WTC11 (cell line): ENCODE measurements at regions not wholly inside any gene's neighbourhood (a gene's known extent, or its start where the extent isn't known, plus 50 kb on each side); places are given as distances from the start of the nearest gene placed in this dataset.

Experiments
- ATAC-seq: fragments of 200-7000 bp; cut with Tn5 transposase; 2 replicates; pipeline ENCODE4 v1.10.0; 2021; ENCODE audit warnings: mild to moderate bottlenecking, moderate library complexity
- CTCF ChIA-PET: fragments of 300-600 bp; sonication (Branson Sonifier 250); formaldehyde crosslinking; loops from one replicate; lab custom pipeline; 2021; ENCODE audit warnings: antibody characterized with exemption; lab: Charles Lee
- POLR2A ChIA-PET: fragments of 350-600 bp; sonication (Branson Sonifier 250); formaldehyde crosslinking; loops from one replicate; lab custom pipeline; 2021; ENCODE audit warnings: antibody characterized with exemption; lab: Charles Lee
- DNase-seq: peaks from one replicate; pipeline ENCODE4 v3.0.0; 2021; ENCODE audit warnings: low spot score
- H3K27ac Mint-ChIP-seq: 2 replicates; pipeline ENCODE4 v1.8.0; 2021; ENCODE audit warnings: mixed read lengths
- H3K27me3 Mint-ChIP-seq: 2 replicates; pipeline ENCODE4 v1.8.0; 2021; ENCODE audit warnings: low read depth, mild to moderate bottlenecking, moderate library complexity, mixed read lengths
- H3K36me3 Mint-ChIP-seq: 2 replicates; pipeline ENCODE4 v1.8.0; 2021; ENCODE audit warnings: mixed read lengths
- H3K4me1 Mint-ChIP-seq: 2 replicates; pipeline ENCODE4 v1.8.0; 2022; ENCODE audit warnings: mixed read lengths
- H3K4me3 Mint-ChIP-seq: 2 replicates; pipeline ENCODE4 v1.8.0; 2021; ENCODE audit warnings: mild to moderate bottlenecking, moderate library complexity, mixed read lengths
- H3K9me3 Mint-ChIP-seq: 2 replicates; pipeline ENCODE4 v1.8.0; 2021; ENCODE audit warnings: mixed read lengths
- ATF1 ChIP-seq: sonication (generic); formaldehyde crosslinking; IDR thresholded peaks from 2 replicates; pipeline ENCODE4 v1.8.1; 2023; ENCODE audit warnings: mild to moderate bottlenecking, moderate library complexity, missing genetic modification reagents
- FOXP1 ChIP-seq: sonication (generic); formaldehyde crosslinking; IDR thresholded peaks from 2 replicates; pipeline ENCODE4 v1.8.0; 2022; ENCODE audit warnings: missing genetic modification reagents, mild to moderate bottlenecking, moderate library complexity, borderline replicate concordance
- HMGA2 ChIP-seq: fragments of 250-450 bp; sonication (Bioruptor Pico); IDR thresholded peaks from 2 replicates; pipeline ENCODE4 v1.4.0; 2021; ENCODE audit warnings: mild to moderate bottlenecking, moderate library complexity
- KAT7 ChIP-seq: sonication (generic); formaldehyde crosslinking; IDR thresholded peaks from 2 replicates; pipeline ENCODE4 v1.8.1; 2023; ENCODE audit warnings: missing genetic modification reagents, mild to moderate bottlenecking, borderline replicate concordance
- NR1H2 ChIP-seq: sonication (generic); formaldehyde crosslinking; IDR thresholded peaks from 2 replicates; pipeline ENCODE4 v1.9.0; 2021; ENCODE audit warnings: mild to moderate bottlenecking, moderate library complexity, missing genetic modification reagents
- NR2C2 ChIP-seq: sonication (generic); formaldehyde crosslinking; IDR thresholded peaks from 2 replicates; pipeline ENCODE4 v1.8.0; 2022; ENCODE audit warnings: mild to moderate bottlenecking, missing genetic modification reagents
- PRRX2 ChIP-seq: fragments of 250-450 bp; sonication (Bioruptor Pico); IDR thresholded peaks from 2 replicates; pipeline ENCODE4 v1.8.0; 2021; ENCODE audit warnings: mild to moderate bottlenecking
- RORB ChIP-seq: fragments of 250-450 bp; sonication (Bioruptor Pico); IDR thresholded peaks from 2 replicates; pipeline ENCODE4 v1.9.0; 2021; ENCODE audit warnings: mild to moderate bottlenecking
- SMAD4 ChIP-seq: sonication (generic); formaldehyde crosslinking; IDR thresholded peaks from 2 replicates; pipeline ENCODE4 v1.8.0; 2022; ENCODE audit warnings: mild to moderate bottlenecking, missing genetic modification reagents
- TP53 ChIP-seq: sonication (generic); formaldehyde crosslinking; IDR thresholded peaks from 2 replicates; pipeline ENCODE4 v1.8.1; 2023; ENCODE audit warnings: mild to moderate bottlenecking, missing genetic modification reagents
- ZNF219 ChIP-seq: sonication (generic); formaldehyde crosslinking; IDR thresholded peaks from 2 replicates; pipeline ENCODE4 v1.8.0; 2023; ENCODE audit warnings: missing genetic modification reagents, mild to moderate bottlenecking, borderline replicate concordance
- ZNF232 ChIP-seq: sonication (generic); formaldehyde crosslinking; IDR thresholded peaks from 2 replicates; pipeline ENCODE4 v1.8.0; 2022; ENCODE audit warnings: mild to moderate bottlenecking, missing genetic modification reagents
- ZNF396 ChIP-seq: fragments of 250-450 bp; sonication (Bioruptor Pico); IDR thresholded peaks from 2 replicates; pipeline ENCODE4 v1.8.0; 2021; ENCODE audit warnings: mild to moderate bottlenecking, moderate library complexity, borderline replicate concordance
- ZNF423 ChIP-seq: fragments of 250-450 bp; sonication (Bioruptor Pico); IDR thresholded peaks from 2 replicates; pipeline ENCODE4 v2.1.2; 2022; ENCODE audit warnings: mild to moderate bottlenecking, moderate library complexity
- TF ChIP-seq, protein P1 (sequence below): sonication (generic); formaldehyde crosslinking; IDR thresholded peaks from 2 replicates; pipeline ENCODE4 v1.8.1; 2022; ENCODE audit warnings: missing genetic modification reagents, borderline replicate concordance
- TF ChIP-seq, protein P2 (sequence below): sonication (generic); formaldehyde crosslinking; conservative IDR thresholded peaks from 2 replicates; pipeline ENCODE4 v1.8.1; 2022; ENCODE audit warnings: mild to moderate bottlenecking, missing genetic modification reagents
- TF ChIP-seq, protein P3 (sequence below): sonication (generic); formaldehyde crosslinking; IDR thresholded peaks from 2 replicates; pipeline ENCODE4 v1.8.1; 2022; ENCODE audit warnings: low read depth, mild to moderate bottlenecking, moderate library complexity, missing genetic modification reagents, borderline replicate concordance
- TF ChIP-seq, protein P4 (sequence below): sonication (generic); formaldehyde crosslinking; IDR thresholded peaks from 2 replicates; pipeline ENCODE4 v1.8.0; 2023; ENCODE audit warnings: mild to moderate bottlenecking, missing genetic modification reagents
- TF ChIP-seq, protein P5 (sequence below): sonication (generic); formaldehyde crosslinking; conservative IDR thresholded peaks from 2 replicates; pipeline ENCODE4 v1.8.1; 2023; ENCODE audit warnings: mild to moderate bottlenecking, low read depth, missing genetic modification reagents, moderate library complexity
- TF ChIP-seq, protein P6 (sequence below): sonication (generic); formaldehyde crosslinking; IDR thresholded peaks from 2 replicates; pipeline ENCODE4 v1.8.1; 2023; ENCODE audit warnings: mild to moderate bottlenecking, missing genetic modification reagents
- TF ChIP-seq, protein P7 (sequence below): sonication (generic); formaldehyde crosslinking; IDR thresholded peaks from 2 replicates; pipeline ENCODE4 v1.8.1; 2023; ENCODE audit warnings: mild to moderate bottlenecking, missing genetic modification reagents, moderate library complexity
- TF ChIP-seq, protein P8 (sequence below): fragments of 250-450 bp; sonication (Bioruptor Pico); IDR thresholded peaks from 2 replicates; pipeline ENCODE4 v1.9.0; 2021; ENCODE audit warnings: mild to moderate bottlenecking

DNA sequence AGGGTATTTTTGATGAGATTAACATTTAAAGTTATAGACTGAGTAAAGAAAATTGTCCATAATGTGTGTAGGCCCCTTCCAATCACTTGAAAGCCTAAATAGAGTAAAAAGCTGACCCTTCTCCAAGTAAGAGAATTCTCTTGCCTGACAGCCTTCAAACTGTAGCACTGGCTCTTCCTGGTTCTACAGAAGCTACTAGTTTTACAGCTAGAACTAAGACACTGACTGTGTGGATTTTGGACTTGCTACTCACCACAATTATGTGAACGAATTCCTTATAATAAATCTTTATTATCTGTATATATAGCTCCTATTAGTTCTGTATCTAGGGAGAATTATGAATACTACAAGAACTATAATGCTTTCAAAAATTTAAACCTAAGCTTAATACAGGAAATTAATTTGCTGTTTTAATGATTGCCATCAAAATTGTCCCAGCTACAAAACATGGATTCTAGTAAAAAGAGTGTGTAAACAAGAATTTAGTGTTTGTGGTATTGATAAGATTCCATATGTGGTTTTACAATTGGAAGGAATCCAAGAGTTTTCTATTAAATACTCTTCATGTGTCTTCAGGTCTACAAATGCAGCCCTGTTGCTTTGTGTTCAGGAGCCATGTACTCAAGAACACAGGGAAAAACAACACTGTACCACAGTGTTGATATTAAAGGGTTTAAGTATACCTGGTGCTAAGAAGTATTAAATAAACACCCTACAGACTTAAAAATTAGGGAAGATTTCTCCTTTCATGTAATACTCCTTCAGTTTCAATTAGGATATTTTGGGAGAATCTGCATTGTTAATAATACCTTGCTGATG is 366.5 kb downstream of the CXXC4 start (continued):
- TF ChIP-seq PRRX2 (CRISPR knock-in tag) (no peak), ZNF232 (CRISPR knock-in tag) (no peak)
- TF ChIP-seq, all 79 proteins: peak for 0

DNA sequence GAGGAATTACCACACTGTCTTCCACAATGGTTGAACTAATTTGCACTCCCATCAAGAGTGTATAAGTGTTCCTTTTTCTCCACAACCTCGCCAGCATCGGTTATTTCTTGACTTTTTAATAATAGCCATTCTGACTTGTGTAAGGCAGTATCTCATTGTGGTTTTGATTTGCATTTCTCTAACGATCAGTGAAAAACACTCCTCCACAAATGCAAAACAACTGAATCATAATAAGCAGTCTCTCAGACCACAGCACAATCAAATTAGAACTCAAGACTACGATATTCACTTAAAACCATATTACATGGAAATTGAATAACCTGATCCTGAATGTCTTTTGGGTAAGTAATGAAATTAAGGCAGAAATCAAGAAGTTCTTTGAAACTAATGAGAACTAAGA is 371.7 kb downstream of the CXXC4 start:
- no peaks in the 10 kb centered on the region for H3K36me3 Mint-ChIP-seq
- H3K4me1 Mint-ChIP-seq, result no peaks in the 10 kb centered on the region
- DNase-seq (no peak), ATAC-seq (no peak)
- no peak overlapping the region for H3K27ac Mint-ChIP-seq
- H3K4me3 Mint-ChIP-seq, result no peak overlapping the region
- H3K9me3 Mint-ChIP-seq, result no peaks in the 10 kb centered on the region
- ChIA-PET CTCF (no interaction called here), POLR2A (no interaction called here)
- no peaks in the 10 kb centered on the region for H3K27me3 Mint-ChIP-seq
- TF ChIP-seq ZNF396 (CRISPR knock-in tag) (no peak), KAT7 (CRISPR knock-in tag) (no peak), TP53 (CRISPR knock-in tag) (no peak)
- TF ChIP-seq, protein P1, sequence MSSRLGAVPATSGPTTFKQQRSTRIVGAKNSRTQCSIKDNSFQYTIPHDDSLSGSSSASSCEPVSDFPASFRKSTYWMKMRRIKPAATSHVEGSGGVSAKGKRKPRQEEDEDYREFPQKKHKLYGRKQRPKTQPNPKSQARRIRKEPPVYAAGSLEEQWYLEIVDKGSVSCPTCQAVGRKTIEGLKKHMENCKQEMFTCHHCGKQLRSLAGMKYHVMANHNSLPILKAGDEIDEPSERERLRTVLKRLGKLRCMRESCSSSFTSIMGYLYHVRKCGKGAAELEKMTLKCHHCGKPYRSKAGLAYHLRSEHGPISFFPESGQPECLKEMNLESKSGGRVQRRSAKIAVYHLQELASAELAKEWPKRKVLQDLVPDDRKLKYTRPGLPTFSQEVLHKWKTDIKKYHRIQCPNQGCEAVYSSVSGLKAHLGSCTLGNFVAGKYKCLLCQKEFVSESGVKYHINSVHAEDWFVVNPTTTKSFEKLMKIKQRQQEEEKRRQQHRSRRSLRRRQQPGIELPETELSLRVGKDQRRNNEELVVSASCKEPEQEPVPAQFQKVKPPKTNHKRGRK (CRISPR knock-in tag), result no peak
- TF ChIP-seq, protein P2, sequence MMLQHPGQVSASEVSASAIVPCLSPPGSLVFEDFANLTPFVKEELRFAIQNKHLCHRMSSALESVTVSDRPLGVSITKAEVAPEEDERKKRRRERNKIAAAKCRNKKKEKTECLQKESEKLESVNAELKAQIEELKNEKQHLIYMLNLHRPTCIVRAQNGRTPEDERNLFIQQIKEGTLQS (CRISPR knock-in tag), result no peak
- TF ChIP-seq, protein P3, sequence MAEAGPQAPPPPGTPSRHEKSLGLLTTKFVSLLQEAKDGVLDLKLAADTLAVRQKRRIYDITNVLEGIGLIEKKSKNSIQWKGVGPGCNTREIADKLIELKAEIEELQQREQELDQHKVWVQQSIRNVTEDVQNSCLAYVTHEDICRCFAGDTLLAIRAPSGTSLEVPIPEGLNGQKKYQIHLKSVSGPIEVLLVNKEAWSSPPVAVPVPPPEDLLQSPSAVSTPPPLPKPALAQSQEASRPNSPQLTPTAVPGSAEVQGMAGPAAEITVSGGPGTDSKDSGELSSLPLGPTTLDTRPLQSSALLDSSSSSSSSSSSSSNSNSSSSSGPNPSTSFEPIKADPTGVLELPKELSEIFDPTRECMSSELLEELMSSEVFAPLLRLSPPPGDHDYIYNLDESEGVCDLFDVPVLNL (CRISPR knock-in tag), result no peak
- TF ChIP-seq, protein P4, sequence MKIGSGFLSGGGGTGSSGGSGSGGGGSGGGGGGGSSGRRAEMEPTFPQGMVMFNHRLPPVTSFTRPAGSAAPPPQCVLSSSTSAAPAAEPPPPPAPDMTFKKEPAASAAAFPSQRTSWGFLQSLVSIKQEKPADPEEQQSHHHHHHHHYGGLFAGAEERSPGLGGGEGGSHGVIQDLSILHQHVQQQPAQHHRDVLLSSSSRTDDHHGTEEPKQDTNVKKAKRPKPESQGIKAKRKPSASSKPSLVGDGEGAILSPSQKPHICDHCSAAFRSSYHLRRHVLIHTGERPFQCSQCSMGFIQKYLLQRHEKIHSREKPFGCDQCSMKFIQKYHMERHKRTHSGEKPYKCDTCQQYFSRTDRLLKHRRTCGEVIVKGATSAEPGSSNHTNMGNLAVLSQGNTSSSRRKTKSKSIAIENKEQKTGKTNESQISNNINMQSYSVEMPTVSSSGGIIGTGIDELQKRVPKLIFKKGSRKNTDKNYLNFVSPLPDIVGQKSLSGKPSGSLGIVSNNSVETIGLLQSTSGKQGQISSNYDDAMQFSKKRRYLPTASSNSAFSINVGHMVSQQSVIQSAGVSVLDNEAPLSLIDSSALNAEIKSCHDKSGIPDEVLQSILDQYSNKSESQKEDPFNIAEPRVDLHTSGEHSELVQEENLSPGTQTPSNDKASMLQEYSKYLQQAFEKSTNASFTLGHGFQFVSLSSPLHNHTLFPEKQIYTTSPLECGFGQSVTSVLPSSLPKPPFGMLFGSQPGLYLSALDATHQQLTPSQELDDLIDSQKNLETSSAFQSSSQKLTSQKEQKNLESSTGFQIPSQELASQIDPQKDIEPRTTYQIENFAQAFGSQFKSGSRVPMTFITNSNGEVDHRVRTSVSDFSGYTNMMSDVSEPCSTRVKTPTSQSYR (CRISPR knock-in tag), result no peak

DNA sequence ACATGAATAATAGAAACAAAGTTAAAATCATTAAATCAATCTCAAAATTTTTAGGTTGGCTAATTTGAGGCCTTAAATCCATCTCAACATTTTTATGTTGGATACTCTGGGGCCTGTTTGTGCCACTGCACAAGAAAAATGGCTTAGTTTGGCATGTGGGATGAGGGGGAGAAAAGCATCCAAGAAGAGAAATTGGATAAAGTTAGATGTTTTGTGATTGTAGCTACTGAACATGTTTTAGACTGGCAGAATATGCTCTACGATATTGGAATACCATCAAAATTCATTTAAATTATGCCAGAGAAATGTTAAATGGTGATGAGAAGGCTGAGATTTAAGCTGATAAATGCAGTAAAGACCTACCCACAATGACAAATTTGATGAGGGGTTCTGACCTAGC is 376.9 kb downstream of the CXXC4 start:
- TF ChIP-seq SMAD4 (no peak), HMGA2 (CRISPR knock-in tag) (no peak), RORB (CRISPR knock-in tag) (no peak), ZNF423 (CRISPR knock-in tag) (no peak), ATF1 (CRISPR knock-in tag) (no peak), ZNF219 (CRISPR knock-in tag) (no peak), NR1H2 (CRISPR knock-in tag) (no peak), FOXP1 (CRISPR knock-in tag) (no peak), NR2C2 (CRISPR knock-in tag) (no peak)
- TF ChIP-seq, protein P5, sequence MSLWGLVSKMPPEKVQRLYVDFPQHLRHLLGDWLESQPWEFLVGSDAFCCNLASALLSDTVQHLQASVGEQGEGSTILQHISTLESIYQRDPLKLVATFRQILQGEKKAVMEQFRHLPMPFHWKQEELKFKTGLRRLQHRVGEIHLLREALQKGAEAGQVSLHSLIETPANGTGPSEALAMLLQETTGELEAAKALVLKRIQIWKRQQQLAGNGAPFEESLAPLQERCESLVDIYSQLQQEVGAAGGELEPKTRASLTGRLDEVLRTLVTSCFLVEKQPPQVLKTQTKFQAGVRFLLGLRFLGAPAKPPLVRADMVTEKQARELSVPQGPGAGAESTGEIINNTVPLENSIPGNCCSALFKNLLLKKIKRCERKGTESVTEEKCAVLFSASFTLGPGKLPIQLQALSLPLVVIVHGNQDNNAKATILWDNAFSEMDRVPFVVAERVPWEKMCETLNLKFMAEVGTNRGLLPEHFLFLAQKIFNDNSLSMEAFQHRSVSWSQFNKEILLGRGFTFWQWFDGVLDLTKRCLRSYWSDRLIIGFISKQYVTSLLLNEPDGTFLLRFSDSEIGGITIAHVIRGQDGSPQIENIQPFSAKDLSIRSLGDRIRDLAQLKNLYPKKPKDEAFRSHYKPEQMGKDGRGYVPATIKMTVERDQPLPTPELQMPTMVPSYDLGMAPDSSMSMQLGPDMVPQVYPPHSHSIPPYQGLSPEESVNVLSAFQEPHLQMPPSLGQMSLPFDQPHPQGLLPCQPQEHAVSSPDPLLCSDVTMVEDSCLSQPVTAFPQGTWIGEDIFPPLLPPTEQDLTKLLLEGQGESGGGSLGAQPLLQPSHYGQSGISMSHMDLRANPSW (CRISPR knock-in tag), result no peak
- TF ChIP-seq, protein P6, sequence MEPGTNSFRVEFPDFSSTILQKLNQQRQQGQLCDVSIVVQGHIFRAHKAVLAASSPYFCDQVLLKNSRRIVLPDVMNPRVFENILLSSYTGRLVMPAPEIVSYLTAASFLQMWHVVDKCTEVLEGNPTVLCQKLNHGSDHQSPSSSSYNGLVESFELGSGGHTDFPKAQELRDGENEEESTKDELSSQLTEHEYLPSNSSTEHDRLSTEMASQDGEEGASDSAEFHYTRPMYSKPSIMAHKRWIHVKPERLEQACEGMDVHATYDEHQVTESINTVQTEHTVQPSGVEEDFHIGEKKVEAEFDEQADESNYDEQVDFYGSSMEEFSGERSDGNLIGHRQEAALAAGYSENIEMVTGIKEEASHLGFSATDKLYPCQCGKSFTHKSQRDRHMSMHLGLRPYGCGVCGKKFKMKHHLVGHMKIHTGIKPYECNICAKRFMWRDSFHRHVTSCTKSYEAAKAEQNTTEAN, result no peak
- TF ChIP-seq, protein P7, sequence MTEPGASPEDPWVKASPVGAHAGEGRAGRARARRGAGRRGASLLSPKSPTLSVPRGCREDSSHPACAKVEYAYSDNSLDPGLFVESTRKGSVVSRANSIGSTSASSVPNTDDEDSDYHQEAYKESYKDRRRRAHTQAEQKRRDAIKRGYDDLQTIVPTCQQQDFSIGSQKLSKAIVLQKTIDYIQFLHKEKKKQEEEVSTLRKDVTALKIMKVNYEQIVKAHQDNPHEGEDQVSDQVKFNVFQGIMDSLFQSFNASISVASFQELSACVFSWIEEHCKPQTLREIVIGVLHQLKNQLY (CRISPR knock-in tag), result no peak
- TF ChIP-seq, protein P8, sequence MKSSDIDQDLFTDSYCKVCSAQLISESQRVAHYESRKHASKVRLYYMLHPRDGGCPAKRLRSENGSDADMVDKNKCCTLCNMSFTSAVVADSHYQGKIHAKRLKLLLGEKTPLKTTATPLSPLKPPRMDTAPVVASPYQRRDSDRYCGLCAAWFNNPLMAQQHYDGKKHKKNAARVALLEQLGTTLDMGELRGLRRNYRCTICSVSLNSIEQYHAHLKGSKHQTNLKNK (CRISPR knock-in tag), result no peak
- POLR2A ChIA-PET, result no interaction called here
- ATAC-seq (no peak), DNase-seq (no peak)
- H3K9me3 Mint-ChIP-seq, result peaks cover 34% of the 10 kb centered on the region
- H3K36me3 Mint-ChIP-seq, result peaks cover 26% of the 10 kb centered on the region
- no peak overlapping the region for H3K4me3 Mint-ChIP-seq
- CTCF ChIA-PET, result no interaction called here
- no peak overlapping the region for H3K27ac Mint-ChIP-seq
- no peaks in the 10 kb centered on the region for H3K27me3 Mint-ChIP-seq
- no peaks in the 10 kb centered on the region for H3K4me1 Mint-ChIP-seq
